Stimulated activated CD4-positive, alpha-beta T cell treated with anti-CD3 and anti-CD28 coated beads, Interleukin-1b, Interleukin-23, amount 100 ng/mL, for 48 hours (primary cell): ENCODE measurements at regions not wholly inside any gene's neighbourhood (a gene's known extent, or its start where the extent isn't known, plus 50 kb on each side); places are given as distances from the start of the nearest gene placed in this dataset.
"Not testable (repeated sequence)": the region's sequence is repeated elsewhere in the genome, so short reads cannot be mapped to it uniquely, and the experiment has no call there.

Source experiments
- DNase-seq: peaks from one replicate; pipeline ENCODE4 v3.0.0-alpha.2; 2020

GRCh38 chr1:47523835-47524215 lies 86.0 kb downstream of the FOXD2 start:
- DNase-seq: no peak

- DNase-seq: no peak
These were observed 86.4 kb downstream of the FOXD2 start for GRCh38 chr1:47524272-47524671.

GRCh38 chr1:47527653-47528272 lies 89.9 kb downstream of the FOXD2 start:
- no peak for DNase-seq

GRCh38 chr1:47529520-47530098 lies 91.8 kb downstream of the FOXD2 start:
- no peak for DNase-seq

GRCh38 chr1:47532921-47533792 lies 95.3 kb downstream of the FOXD2 start:
- no peak for DNase-seq

GRCh38 chr1:47533793-47534328 lies 96.0 kb downstream of the FOXD2 start:
- no peak for DNase-seq

- DNase-seq: no peak
These were observed 96.6 kb downstream of the FOXD2 start for GRCh38 chr1:47534436-47534835.

GRCh38 chr1:47536646-47537118 lies 98.8 kb downstream of the FOXD2 start:
- no peak for DNase-seq

GRCh38 chr1:47537268-47537667 lies 99.4 kb downstream of the FOXD2 start:
- DNase-seq: no peak

- DNase-seq: no peak
These were observed 100.1 kb downstream of the FOXD2 start for GRCh38 chr1:47537966-47538365.

- DNase-seq: not testable (repeated sequence)
These were observed 100.7 kb downstream of the FOXD2 start for GRCh38 chr1:47538530-47538929.

- DNase-seq: not testable (repeated sequence)
These were observed 103.9 kb downstream of the FOXD2 start for GRCh38 chr1:47541705-47542104.

GRCh38 chr1:47543089-47543488 lies 105.2 kb downstream of the FOXD2 start:
- not testable (repeated sequence) for DNase-seq

- DNase-seq: no peak
These were observed 108.2 kb downstream of the FOXD2 start for GRCh38 chr1:47545912-47546483.

- DNase-seq: no peak
These were observed 110.1 kb downstream of the FOXD2 start for GRCh38 chr1:47547753-47548573.

GRCh38 chr1:47548637-47549036 lies 110.8 kb downstream of the FOXD2 start:
- no peak for DNase-seq

GRCh38 chr1:47549532-47549931 lies 111.7 kb downstream of the FOXD2 start:
- DNase-seq: no peak

- DNase-seq: no peak
These were observed 113.1 kb downstream of the FOXD2 start for GRCh38 chr1:47550929-47551328.

GRCh38 chr1:47551971-47552528 lies 114.2 kb downstream of the FOXD2 start:
- no peak for DNase-seq

GRCh38 chr1:47554082-47554481 lies 116.2 kb downstream of the FOXD2 start:
- DNase-seq: no peak

GRCh38 chr1:47554901-47555300 lies 117.1 kb downstream of the FOXD2 start:
- DNase-seq: no peak

GRCh38 chr1:47555306-47555705 lies 117.5 kb downstream of the FOXD2 start:
- no peak for DNase-seq
